Suprapubic skin (tissue), 3 donors: ENCODE measurements at regions not wholly inside any gene's neighbourhood (a gene's known extent, or its start where the extent isn't known, plus 50 kb on each side); places are given as distances from the start of the nearest gene placed in this dataset.

Experiments
- CTCF ChIP-seq, 2 donors: fragments of 200-600 bp in 1 of 2; fragments of 450-650 bp in 1 of 2; sonication (generic) in 1 of 2; IDR thresholded peaks; one replicate each; pipeline ENCODE4 v1.5.1; 2016 to 2019; ENCODE audit warnings: antibody characterized with exemption in 2 of 2, mild to moderate bottlenecking in 1 of 2, moderate library complexity in 1 of 2
- EP300 ChIP-seq: sonication (generic); formaldehyde crosslinking; IDR thresholded peaks from one replicate; pipeline ENCODE4 v1.6.1; 2017; ENCODE audit warnings: antibody characterized with exemption

- TF ChIP-seq CTCF (IDR thresholded peaks at IDR 0.05): no peak
- no peak for TF ChIP-seq EP300
Observed at GRCh38 chr12:77640356-77640755, 190.3 kb upstream of the NAV3 start.
